ENCODE measurements at regions not wholly inside any gene's neighbourhood (a gene's known extent, or its start where the extent isn't known, plus 50 kb on each side); places are given as distances from the start of the nearest gene placed in this dataset.

- WGBS (ENCODE audit: insufficient coverage), result no CpG with 5 or more reads among the region's 3 CpGs
- Histone ChIP-seq H3K4me2 (replicated peaks; ENCODE audit: low read depth, low read length, poor library complexity, severe bottlenecking) (no peak overlapping the region), H3K27ac (ENCODE audit: low read length in 2 of 2) (no peak overlapping the region), H3K4me3 (ENCODE audit: control extremely low read depth in 1 of 5, extremely low read depth in 1 of 5, insufficient read depth in 1 of 5, low read depth in 2 of 5, low read length in 4 of 5) (no peak overlapping the region), H3K4me1 (ENCODE audit: control insufficient read depth in 2 of 2, insufficient read depth in 2 of 2, low read length in 2 of 2) (no peaks in the 10 kb centered on the region), H3K27me3 (replicated peaks in 1 of 4; ENCODE audit: control extremely low read depth in 1 of 4, control insufficient read depth in 3 of 4, insufficient read depth in 4 of 4, low read length in 3 of 4) (no peaks in the 10 kb centered on the region), H3K79me2 (ENCODE audit: control insufficient read depth, insufficient read depth, low read length) (no peaks in the 10 kb centered on the region), H3K9me3 (ENCODE audit: control extremely low read depth in 1 of 3, control insufficient read depth in 2 of 3, insufficient read depth in 1 of 3, low read length in 2 of 3) (no peaks in the 10 kb centered on the region), H3K36me3 (replicated peaks in 1 of 2; ENCODE audit: control extremely low read depth in 1 of 2, control insufficient read depth in 1 of 2, extremely low read depth in 1 of 2, insufficient read depth in 2 of 2, low read length in 1 of 2) (no peaks in the 10 kb centered on the region), H4K20me1 (ENCODE audit: control insufficient read depth, insufficient read depth, low read length, poor library complexity, severe bottlenecking) (no peaks in the 10 kb centered on the region), H3K9ac (ENCODE audit: low read length) (no peak overlapping the region), H2AFZ (ENCODE audit: insufficient read depth, low read depth, low read length, poor library complexity, severe bottlenecking) (no peak overlapping the region)
- intact Hi-C loops (cut with micrococcal nuclease), result no loop called here
- no peak overlapping the region for H3K4me3 Mint-ChIP-seq
- no peak for TF ChIP-seq EZH2 (IDR thresholded peaks at IDR 0.05; ENCODE audit: borderline replicate concordance, insufficient read depth, low read depth, low read length, poor library complexity, severe bottlenecking)
- TF ChIP-seq CTCF (IDR thresholded peaks at IDR 0.05), result no peak
- no peak overlapping the region for H3K27ac Mint-ChIP-seq
- H3K9me3 Mint-ChIP-seq (ENCODE audit: insufficient read depth), result peaks cover 6% of the 10 kb centered on the region
- ATAC-seq (ENCODE audit: low read depth), result no peak
- H3K4me1 Mint-ChIP-seq, result no peaks in the 10 kb centered on the region
- POLR2A ChIA-PET, result no interaction called here
- CTCF ChIA-PET, result no interaction called here
- DNase-seq, result no peak
- no peaks in the 10 kb centered on the region for H3K27me3 Mint-ChIP-seq
Observed at GRCh38 chrX:122790376-122791095, 393.5 kb upstream of the GRIA3 start.

- H3K9me3 Mint-ChIP-seq (ENCODE audit: insufficient read depth), result no peaks in the 10 kb centered on the region
- 0% methylated on average over 1 of the region's 4 CpGs for WGBS (ENCODE audit: insufficient coverage)
- H3K4me1 ChIP-seq (ENCODE audit: control insufficient read depth in 2 of 2, insufficient read depth in 2 of 2, low read length in 2 of 2), result no peaks in the 10 kb centered on the region
- peaks cover 0 to 4% (median 1%) of the 10 kb centered on the region in 3 donors for H3K9me3 ChIP-seq (ENCODE audit: control extremely low read depth in 1 of 3, control insufficient read depth in 2 of 3, insufficient read depth in 1 of 3, low read length in 2 of 3)
- no peak overlapping the region for H3K4me3 ChIP-seq (ENCODE audit: control extremely low read depth in 1 of 5, extremely low read depth in 1 of 5, insufficient read depth in 1 of 5, low read depth in 2 of 5, low read length in 4 of 5)
- intact Hi-C loops (cut with micrococcal nuclease), result no loop called here
- no peak overlapping the region for H3K4me3 Mint-ChIP-seq
- H3K36me3 ChIP-seq (replicated peaks in 1 of 2; ENCODE audit: control extremely low read depth in 1 of 2, control insufficient read depth in 1 of 2, extremely low read depth in 1 of 2, insufficient read depth in 2 of 2, low read length in 1 of 2), result no peaks in the 10 kb centered on the region
- ChIA-PET CTCF (no interaction called here), POLR2A (no interaction called here)
- H3K27ac Mint-ChIP-seq, result no peak overlapping the region
- H3K4me2 ChIP-seq (replicated peaks; ENCODE audit: low read depth, low read length, poor library complexity, severe bottlenecking), result no peak overlapping the region
- H3K79me2 ChIP-seq (ENCODE audit: control insufficient read depth, insufficient read depth, low read length), result no peaks in the 10 kb centered on the region
- no peaks in the 10 kb centered on the region for H3K27me3 Mint-ChIP-seq
- DNase-seq (no peak), ATAC-seq (ENCODE audit: low read depth) (no peak)
- H3K27me3 ChIP-seq (replicated peaks in 1 of 4; ENCODE audit: control extremely low read depth in 1 of 4, control insufficient read depth in 3 of 4, insufficient read depth in 4 of 4, low read length in 3 of 4), result no peaks in the 10 kb centered on the region
- H2AFZ ChIP-seq (ENCODE audit: insufficient read depth, low read depth, low read length, poor library complexity, severe bottlenecking), result no peak overlapping the region
- no peak overlapping the region for H3K27ac ChIP-seq (ENCODE audit: low read length in 2 of 2)
- no peaks in the 10 kb centered on the region for H3K4me1 Mint-ChIP-seq
- TF ChIP-seq EZH2 (IDR thresholded peaks at IDR 0.05; ENCODE audit: borderline replicate concordance, insufficient read depth, low read depth, low read length, poor library complexity, severe bottlenecking) (no peak), CTCF (IDR thresholded peaks at IDR 0.05) (no peak)
- H4K20me1 ChIP-seq (ENCODE audit: control insufficient read depth, insufficient read depth, low read length, poor library complexity, severe bottlenecking), result no peaks in the 10 kb centered on the region
- H3K9ac ChIP-seq (ENCODE audit: low read length), result no peak overlapping the region
Observed at GRCh38 chrX:122813876-122814275, 370.2 kb upstream of the GRIA3 start.

Data from B cell (primary cell).